ENCODE measurements at regions not wholly inside any gene's neighbourhood (a gene's known extent, or its start where the extent isn't known, plus 50 kb on each side); places are given as distances from the start of the nearest gene placed in this dataset.

DNA sequence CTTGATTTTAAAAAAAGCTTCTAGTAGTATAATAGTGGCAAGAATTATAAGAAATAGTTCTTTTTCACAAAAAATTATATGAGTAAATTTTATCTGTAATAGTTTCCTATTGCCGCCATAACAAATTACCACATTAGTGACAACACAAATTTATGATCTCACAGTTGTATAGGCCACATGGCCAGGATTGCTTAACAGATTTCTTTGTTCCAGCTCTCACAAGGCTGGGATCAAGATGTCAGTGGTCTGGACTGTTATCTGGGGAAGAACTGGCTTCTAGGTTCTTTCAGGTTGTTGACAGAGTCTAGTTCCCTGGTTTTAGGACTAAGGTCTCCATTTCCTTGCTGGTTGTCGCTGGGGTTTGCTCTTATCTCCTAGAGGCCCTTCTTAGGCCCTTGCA is 236.4 kb downstream of the USP25 start:
- TF ChIP-seq, protein P1, sequence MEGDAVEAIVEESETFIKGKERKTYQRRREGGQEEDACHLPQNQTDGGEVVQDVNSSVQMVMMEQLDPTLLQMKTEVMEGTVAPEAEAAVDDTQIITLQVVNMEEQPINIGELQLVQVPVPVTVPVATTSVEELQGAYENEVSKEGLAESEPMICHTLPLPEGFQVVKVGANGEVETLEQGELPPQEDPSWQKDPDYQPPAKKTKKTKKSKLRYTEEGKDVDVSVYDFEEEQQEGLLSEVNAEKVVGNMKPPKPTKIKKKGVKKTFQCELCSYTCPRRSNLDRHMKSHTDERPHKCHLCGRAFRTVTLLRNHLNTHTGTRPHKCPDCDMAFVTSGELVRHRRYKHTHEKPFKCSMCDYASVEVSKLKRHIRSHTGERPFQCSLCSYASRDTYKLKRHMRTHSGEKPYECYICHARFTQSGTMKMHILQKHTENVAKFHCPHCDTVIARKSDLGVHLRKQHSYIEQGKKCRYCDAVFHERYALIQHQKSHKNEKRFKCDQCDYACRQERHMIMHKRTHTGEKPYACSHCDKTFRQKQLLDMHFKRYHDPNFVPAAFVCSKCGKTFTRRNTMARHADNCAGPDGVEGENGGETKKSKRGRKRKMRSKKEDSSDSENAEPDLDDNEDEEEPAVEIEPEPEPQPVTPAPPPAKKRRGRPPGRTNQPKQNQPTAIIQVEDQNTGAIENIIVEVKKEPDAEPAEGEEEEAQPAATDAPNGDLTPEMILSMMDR (IDR thresholded peaks at IDR 0.05 in 4 of 5, conservative IDR thresholded peaks at IDR 0.05 in 1 of 5) = no peak
- TF ChIP-seq POLR2A (IDR thresholded peaks at IDR 0.05) = no peak

Measured in gastrocnemius medialis (tissue), 4 donors.